Astrocyte (in vitro differentiated cells and primary cell): ENCODE measurements at regions not wholly inside any gene's neighbourhood (a gene's known extent, or its start where the extent isn't known, plus 50 kb on each side); places are given as distances from the start of the nearest gene placed in this dataset.

Source experiments
- DNase-seq: peaks from one replicate; pipeline ENCODE4 v3.0.0-alpha.2; 2010; ENCODE audit warnings: low read depth
- FAIRE-seq: peaks from 2 replicates; lab custom pipeline; 2011; peaks lifted over from hg19 to GRCh38; lab: Jason Lieb, UNC
- H2AFZ ChIP-seq: 2 replicates; pipeline ENCODE4 v1.6.0; 2012; ENCODE audit warnings: low read depth, low read length, inconsistent platforms
- H3K27ac ChIP-seq: 2 replicates; pipeline ENCODE4 v1.5.1; 2011; ENCODE audit warnings: low read depth, low read length, inconsistent platforms
- H3K27me3 ChIP-seq: 2 replicates; pipeline ENCODE4 v1.6.0; 2011; ENCODE audit warnings: low read length, inconsistent platforms; ENCODE audit not compliant: insufficient read depth
- H3K36me3 ChIP-seq: 2 replicates; pipeline ENCODE4 v1.5.1; 2011; ENCODE audit warnings: low read length, inconsistent platforms; ENCODE audit not compliant: insufficient read depth
- H3K4me1 ChIP-seq: 2 replicates; pipeline ENCODE4 v1.5.1; 2011; ENCODE audit warnings: low read length, inconsistent platforms; ENCODE audit not compliant: insufficient read depth
- H3K4me2 ChIP-seq: 2 replicates; pipeline ENCODE4 v1.6.0; 2012; ENCODE audit warnings: low read length, inconsistent platforms
- H3K4me3 ChIP-seq: 2 replicates; pipeline ENCODE4 v1.5.1; 2011; ENCODE audit warnings: low read depth, mild to moderate bottlenecking, low read length, inconsistent platforms; ENCODE audit not compliant: insufficient read depth
- H3K79me2 ChIP-seq: 2 replicates; pipeline ENCODE4 v1.6.0; 2012; ENCODE audit warnings: mild to moderate bottlenecking, low read length, inconsistent platforms; ENCODE audit not compliant: insufficient read depth
- H3K9ac ChIP-seq: 2 replicates; pipeline ENCODE4 v1.6.0; 2012; ENCODE audit warnings: mild to moderate bottlenecking, low read length, inconsistent platforms
- H3K9me3 ChIP-seq: 2 replicates; pipeline ENCODE4 v1.5.1; 2012; ENCODE audit warnings: low read depth, mild to moderate bottlenecking, low read length, inconsistent platforms; ENCODE audit not compliant: insufficient read depth
- H4K20me1 ChIP-seq: 2 replicates; pipeline ENCODE4 v1.6.0; 2012; ENCODE audit warnings: low read length, inconsistent platforms; ENCODE audit not compliant: insufficient read depth
- H3K27ac Mint-ChIP-seq: one replicate; pipeline ENCODE4 v1.8.0; 2021; ENCODE audit warnings: mild to moderate bottlenecking, mixed read lengths; ENCODE audit not compliant: unreplicated experiment
- H3K27me3 Mint-ChIP-seq: one replicate; pipeline ENCODE4 v1.8.0; 2021; ENCODE audit warnings: low read depth, mixed read lengths; ENCODE audit not compliant: unreplicated experiment
- H3K36me3 Mint-ChIP-seq: one replicate; pipeline ENCODE4 v1.8.0; 2021; ENCODE audit warnings: low read depth, mixed read lengths; ENCODE audit not compliant: unreplicated experiment
- H3K4me1 Mint-ChIP-seq: one replicate; pipeline ENCODE4 v1.8.0; 2021; ENCODE audit warnings: low read depth, mixed read lengths; ENCODE audit not compliant: unreplicated experiment
- H3K4me3 Mint-ChIP-seq: one replicate; pipeline ENCODE4 v1.8.0; 2021; ENCODE audit warnings: mild to moderate bottlenecking, moderate library complexity, mixed read lengths; ENCODE audit not compliant: unreplicated experiment
- H3K9me3 Mint-ChIP-seq: one replicate; pipeline ENCODE4 v1.8.0; 2021; ENCODE audit warnings: mild to moderate bottlenecking, mixed read lengths; ENCODE audit not compliant: unreplicated experiment
- CTCF ChIP-seq: IDR thresholded peaks from 2 replicates; pipeline ENCODE4 v1.5.1; 2011; ENCODE audit warnings: low read depth, mild to moderate bottlenecking, inconsistent platforms, low read length, moderate library complexity; ENCODE audit not compliant: insufficient read depth
- EZH2 ChIP-seq: IDR thresholded peaks from 2 replicates; pipeline ENCODE4 v1.6.1; 2012; ENCODE audit warnings: mild to moderate bottlenecking, low read length, inconsistent platforms; ENCODE audit not compliant: insufficient read depth

- no peak for DNase-seq
- Histone ChIP-seq H4K20me1 (no peaks in the 10 kb centered on the region), H3K27ac (no peak overlapping the region), H3K4me1 (no peaks in the 10 kb centered on the region), H3K79me2 (no peaks in the 10 kb centered on the region), H3K36me3 (no peaks in the 10 kb centered on the region), H2AFZ (no peak overlapping the region), H3K4me3 (no peak overlapping the region), H3K9me3 (no peaks in the 10 kb centered on the region), H3K4me2 (no peak overlapping the region), H3K27me3 (no peaks in the 10 kb centered on the region), H3K9ac (no peak overlapping the region)
- no peak for FAIRE-seq
- Mint-ChIP-seq H3K27ac (no peak overlapping the region), H3K27me3 (peaks cover 5% of the 10 kb centered on the region), H3K36me3 (no peaks in the 10 kb centered on the region), H3K9me3 (no peaks in the 10 kb centered on the region), H3K4me3 (no peak overlapping the region), H3K4me1 (no peaks in the 10 kb centered on the region)
- TF ChIP-seq EZH2: no peak
- no peak for TF ChIP-seq CTCF
These were observed 291.1 kb upstream of the CDH7 start for GRCh38 chr18:65459741-65460140.

- DNase-seq: no peak
- no peaks in the 10 kb centered on the region for H3K36me3 Mint-ChIP-seq
These were observed 291.9 kb upstream of the CDH7 start for GRCh38 chr18:65458871-65459270.

More at GRCh38 chr18:65458871-65459270, 291.9 kb upstream of the CDH7 start:
- TF ChIP-seq EZH2: no peak
- TF ChIP-seq CTCF: no peak
- Histone ChIP-seq H3K27ac (no peak overlapping the region), H3K9me3 (no peaks in the 10 kb centered on the region), H3K9ac (no peak overlapping the region), H3K4me1 (no peaks in the 10 kb centered on the region), H2AFZ (no peak overlapping the region), H3K27me3 (no peaks in the 10 kb centered on the region), H3K4me2 (no peak overlapping the region), H3K79me2 (no peaks in the 10 kb centered on the region), H4K20me1 (no peaks in the 10 kb centered on the region), H3K4me3 (no peak overlapping the region), H3K36me3 (no peaks in the 10 kb centered on the region)
- Mint-ChIP-seq H3K9me3 (no peaks in the 10 kb centered on the region), H3K4me1 (no peaks in the 10 kb centered on the region), H3K4me3 (no peak overlapping the region), H3K27ac (no peak overlapping the region), H3K27me3 (peaks cover 5% of the 10 kb centered on the region)
- FAIRE-seq: no peak
